GM06990 (cell line): ENCODE measurements at regions not wholly inside any gene's neighbourhood (a gene's known extent, or its start where the extent isn't known, plus 50 kb on each side); places are given as distances from the start of the nearest gene placed in this dataset.

Experiments
- DNase-seq: peaks from one replicate; pipeline ENCODE4 v3.0.0-alpha.2; 2011; ENCODE audit not compliant: insufficient read length; ENCODE audit errors: extremely low read depth
- H3K27me3 ChIP-seq: replicated peaks from 2 replicates; pipeline ENCODE4 v1.6.0; 2011; ENCODE audit warnings: low read length; ENCODE audit not compliant: control insufficient read depth, insufficient read depth
- H3K36me3 ChIP-seq: 2 replicates; pipeline ENCODE4 v1.5.1; 2011; ENCODE audit warnings: low read length; ENCODE audit not compliant: control insufficient read depth, insufficient read depth
- H3K4me3 ChIP-seq: replicated peaks from 2 replicates; pipeline ENCODE4 v1.5.1; 2011; ENCODE audit warnings: low read depth, mild to moderate bottlenecking, control low read depth, low read length
- TF ChIP-seq, protein P1 (sequence below): IDR thresholded peaks from 2 replicates; pipeline ENCODE4 v1.5.1; 2011; ENCODE audit warnings: low read length, control low read depth, mild to moderate bottlenecking, inconsistent platforms; ENCODE audit not compliant: insufficient read depth, poor library complexity, severe bottlenecking

DNA sequence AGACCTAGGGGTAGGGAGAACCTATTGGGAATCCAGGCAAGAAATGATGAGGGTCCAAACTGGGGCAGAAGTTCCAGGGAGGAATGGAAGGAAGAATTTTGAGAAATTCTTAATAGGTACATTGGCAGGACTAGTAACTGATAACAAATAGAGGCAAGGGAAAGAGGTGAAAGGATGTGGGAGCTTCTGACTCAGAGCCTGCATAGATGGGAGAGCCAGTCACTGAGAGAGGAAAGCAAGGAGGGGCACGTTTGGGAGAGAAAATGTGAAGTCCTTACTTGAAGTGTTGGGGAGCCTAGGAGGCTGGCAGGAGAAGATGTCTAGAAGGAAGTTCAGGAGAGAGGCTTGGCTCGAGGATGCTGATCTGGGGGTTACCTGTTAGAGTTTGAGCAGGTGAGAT is 104.6 kb upstream of the NCAM1 start:
- TF ChIP-seq, protein P1, sequence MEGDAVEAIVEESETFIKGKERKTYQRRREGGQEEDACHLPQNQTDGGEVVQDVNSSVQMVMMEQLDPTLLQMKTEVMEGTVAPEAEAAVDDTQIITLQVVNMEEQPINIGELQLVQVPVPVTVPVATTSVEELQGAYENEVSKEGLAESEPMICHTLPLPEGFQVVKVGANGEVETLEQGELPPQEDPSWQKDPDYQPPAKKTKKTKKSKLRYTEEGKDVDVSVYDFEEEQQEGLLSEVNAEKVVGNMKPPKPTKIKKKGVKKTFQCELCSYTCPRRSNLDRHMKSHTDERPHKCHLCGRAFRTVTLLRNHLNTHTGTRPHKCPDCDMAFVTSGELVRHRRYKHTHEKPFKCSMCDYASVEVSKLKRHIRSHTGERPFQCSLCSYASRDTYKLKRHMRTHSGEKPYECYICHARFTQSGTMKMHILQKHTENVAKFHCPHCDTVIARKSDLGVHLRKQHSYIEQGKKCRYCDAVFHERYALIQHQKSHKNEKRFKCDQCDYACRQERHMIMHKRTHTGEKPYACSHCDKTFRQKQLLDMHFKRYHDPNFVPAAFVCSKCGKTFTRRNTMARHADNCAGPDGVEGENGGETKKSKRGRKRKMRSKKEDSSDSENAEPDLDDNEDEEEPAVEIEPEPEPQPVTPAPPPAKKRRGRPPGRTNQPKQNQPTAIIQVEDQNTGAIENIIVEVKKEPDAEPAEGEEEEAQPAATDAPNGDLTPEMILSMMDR = no peak
- no peak for DNase-seq
- H3K27me3 ChIP-seq = no peaks in the 10 kb centered on the region
- no peaks in the 10 kb centered on the region for H3K36me3 ChIP-seq
- H3K4me3 ChIP-seq = no peak overlapping the region

DNA sequence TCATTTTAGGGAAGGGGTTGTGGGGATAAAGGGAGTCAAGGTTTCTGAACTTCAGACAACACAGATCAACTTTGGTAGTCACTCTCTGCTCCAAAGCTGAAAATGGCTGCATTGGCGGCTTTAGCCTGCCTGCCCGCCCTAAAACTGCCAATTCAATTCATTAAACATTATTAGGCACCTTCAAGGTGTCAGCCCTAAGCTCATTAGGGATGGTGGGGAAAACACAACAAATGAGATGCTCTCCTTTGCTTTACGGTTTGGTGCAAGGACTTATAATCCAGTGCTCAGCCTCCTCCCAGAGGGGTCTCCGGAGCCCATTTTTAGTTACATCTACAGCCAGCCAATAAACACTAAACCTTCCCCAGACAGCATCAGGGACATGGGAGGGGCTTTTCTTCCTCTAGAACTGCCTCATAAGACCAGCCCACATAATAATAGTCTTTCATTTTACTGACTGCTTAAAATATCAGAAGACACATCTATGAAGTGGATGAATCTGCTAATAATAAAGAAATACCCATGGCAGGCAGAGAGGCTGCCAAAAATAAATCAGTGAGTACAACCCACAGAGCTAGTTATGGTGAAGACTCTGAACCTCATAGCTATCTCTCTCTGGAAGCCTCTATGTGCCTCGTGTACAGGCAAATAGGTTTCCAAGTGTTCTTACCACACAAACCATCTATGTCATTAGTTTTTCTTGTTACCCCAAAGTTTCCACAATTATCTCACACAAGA is 102.8 kb upstream of the NCAM1 start:
- TF ChIP-seq, protein P1 = no peak
- no peak for DNase-seq
- Histone ChIP-seq H3K4me3 (no peak overlapping the region), H3K36me3 (no peaks in the 10 kb centered on the region), H3K27me3 (no peaks in the 10 kb centered on the region)

DNA sequence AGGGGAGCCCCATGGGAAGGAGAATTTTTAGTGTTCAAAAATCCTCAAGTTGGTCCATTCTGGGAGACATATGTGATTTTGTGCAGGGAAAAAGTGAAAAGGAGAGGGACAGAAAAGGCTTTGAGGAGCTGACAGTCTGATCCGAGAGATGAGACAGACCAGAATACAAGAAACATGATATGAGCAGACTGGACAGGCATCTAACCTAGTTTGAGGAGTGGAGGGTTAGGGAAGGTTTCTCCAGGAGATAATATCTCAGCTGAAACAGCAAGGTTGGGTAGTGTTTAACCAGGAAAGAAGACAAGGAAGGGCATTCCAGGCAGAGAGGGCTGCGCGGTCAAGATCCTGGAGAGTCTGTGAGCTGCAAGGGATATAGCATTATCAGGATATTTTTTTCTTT is 101.4 kb upstream of the NCAM1 start:
- no peak overlapping the region for H3K4me3 ChIP-seq
- H3K27me3 ChIP-seq = no peaks in the 10 kb centered on the region
- DNase-seq = no peak
- no peaks in the 10 kb centered on the region for H3K36me3 ChIP-seq
- TF ChIP-seq, protein P1 = no peak

DNA sequence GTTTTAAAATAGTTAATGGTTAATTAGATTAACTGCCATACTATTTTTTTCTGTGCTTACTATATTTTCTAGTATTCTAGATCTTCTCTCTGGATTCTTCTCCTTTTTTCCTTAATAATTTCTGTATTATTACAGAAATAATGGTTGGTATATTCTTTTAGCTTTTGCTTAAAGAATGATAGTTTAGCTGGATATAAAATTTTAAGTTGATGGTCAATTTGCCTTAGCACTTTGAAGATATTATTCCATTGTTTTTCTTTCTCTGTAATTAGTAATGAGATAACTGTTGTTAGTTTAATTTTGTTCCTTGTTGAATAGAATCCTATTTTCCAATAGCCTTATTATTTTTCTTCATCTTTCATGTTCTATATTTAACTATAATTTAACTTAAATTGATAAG is 99.9 kb upstream of the NCAM1 start:
- TF ChIP-seq, protein P1 = no peak
- DNase-seq = no peak
- Histone ChIP-seq H3K4me3 (no peak overlapping the region), H3K36me3 (no peaks in the 10 kb centered on the region), H3K27me3 (no peaks in the 10 kb centered on the region)

DNA sequence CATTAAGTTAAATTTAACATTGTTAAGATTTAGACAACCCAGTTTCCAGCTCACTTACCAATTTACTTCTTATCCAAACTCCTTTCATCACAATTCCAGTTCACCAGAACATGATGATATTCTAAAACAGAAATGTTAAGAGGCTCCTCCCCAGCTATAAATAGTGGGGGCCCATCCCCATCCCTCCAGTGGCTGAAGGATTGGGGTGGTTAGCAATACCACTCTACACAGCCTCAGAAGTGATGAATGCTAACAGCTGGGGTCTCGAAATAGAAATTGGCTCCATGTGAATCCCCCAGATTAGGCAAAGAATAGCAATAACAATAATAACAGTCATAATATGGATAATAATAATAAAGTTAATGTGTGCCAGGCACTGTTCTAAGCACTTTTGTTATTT is 97.9 kb upstream of the NCAM1 start:
- H3K4me3 ChIP-seq = no peak overlapping the region
- H3K36me3 ChIP-seq = no peaks in the 10 kb centered on the region
- H3K27me3 ChIP-seq = no peaks in the 10 kb centered on the region
- TF ChIP-seq, protein P1 = no peak
- no peak for DNase-seq

DNA sequence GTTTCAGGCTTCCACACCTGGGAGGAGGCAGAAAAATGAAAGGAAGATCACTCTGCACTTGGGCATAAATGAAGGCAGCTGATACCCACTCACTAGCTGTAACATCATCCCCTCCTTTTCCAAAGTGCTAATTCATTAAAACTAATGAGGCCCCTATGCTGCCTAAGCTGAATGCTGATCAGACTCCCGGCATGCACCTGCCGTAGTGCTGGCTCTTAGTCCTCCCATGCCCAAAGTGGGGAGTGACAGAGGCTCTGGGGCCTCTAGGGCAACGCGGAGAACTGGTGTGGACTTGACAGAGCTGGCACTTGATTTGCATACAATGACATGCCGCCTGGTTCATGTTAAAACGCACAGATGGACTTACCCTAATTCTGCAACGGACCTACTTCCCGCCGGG is 96.5 kb upstream of the NCAM1 start:
- no peak for DNase-seq
- H3K27me3 ChIP-seq = no peaks in the 10 kb centered on the region
- H3K4me3 ChIP-seq = no peak overlapping the region
- TF ChIP-seq, protein P1 = no peak
- H3K36me3 ChIP-seq = no peaks in the 10 kb centered on the region
